Left lobe of liver (tissue), 2 donors: ENCODE measurements at regions not wholly inside any gene's neighbourhood (a gene's known extent, or its start where the extent isn't known, plus 50 kb on each side); places are given as distances from the start of the nearest gene placed in this dataset.
"Not testable (repeated sequence)": the region's sequence is repeated elsewhere in the genome, so short reads cannot be mapped to it uniquely, and the experiment has no call there.

Experiments
- ATAC-seq: fragments of 200-7000 bp; cut with Tn5 transposase; one replicate; pipeline ENCODE4 v1.9.1; 2020; ENCODE audit warnings: mild to moderate bottlenecking, moderate library complexity
- DNase-seq: peaks from one replicate; pipeline ENCODE4 v3.0.0-alpha.2; 2020; ENCODE audit warnings: low spot score
- donor health status: DM: no; HTN: no; CAD: no; lungs with moderate emphysema.
- donor health status: DM: no; HTN: yes; CAD: no.

- no peak for DNase-seq
- ATAC-seq, result no peak
Observed at GRCh38 chr11:22567759-22568158, 57.9 kb downstream of the FANCF start.

GRCh38 chr11:22566293-22566692 lies 59.3 kb downstream of the FANCF start:
- ATAC-seq (no peak), DNase-seq (no peak)

DNA sequence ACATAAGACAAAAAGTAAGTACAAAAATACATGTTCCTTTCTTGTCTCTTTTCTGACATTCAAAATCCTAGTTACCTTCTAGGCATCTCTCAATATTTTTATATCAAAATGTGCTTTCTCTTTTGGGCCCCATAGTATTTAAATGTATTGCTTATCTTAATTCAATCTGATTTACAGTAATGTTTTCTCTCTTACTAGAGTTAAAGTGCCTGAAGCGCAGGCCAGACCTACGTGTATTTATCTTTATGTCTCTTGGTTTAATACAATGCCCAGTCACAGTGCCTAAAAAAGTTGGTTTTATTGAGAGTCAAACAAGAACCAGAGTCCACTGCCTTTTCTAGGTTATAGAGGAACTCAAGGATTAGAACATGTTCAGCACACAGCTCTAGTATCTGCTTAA lies 64.3 kb downstream of the FANCF start:
- ATAC-seq (no peak), DNase-seq (no peak)

DNA sequence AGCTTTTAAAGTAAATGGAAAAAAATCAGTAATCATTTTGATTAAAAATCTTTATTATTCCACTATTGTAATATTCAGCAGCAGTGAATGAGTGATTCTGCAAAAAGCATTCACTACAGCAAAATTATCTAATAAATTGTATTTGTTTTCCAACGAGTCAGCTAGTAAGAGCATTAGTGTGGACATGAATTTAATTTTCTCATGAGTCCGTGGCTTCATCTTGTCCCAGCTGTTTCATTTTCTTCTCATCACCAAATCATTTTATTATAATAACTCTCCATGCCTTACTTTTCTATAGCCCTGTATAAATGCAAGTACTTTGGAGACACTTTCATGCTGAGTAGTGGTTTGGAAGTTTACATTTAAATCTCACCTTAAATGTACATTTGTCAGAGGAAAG lies 66.2 kb downstream of the FANCF start:
- no peak for ATAC-seq
- DNase-seq, result no peak

DNA sequence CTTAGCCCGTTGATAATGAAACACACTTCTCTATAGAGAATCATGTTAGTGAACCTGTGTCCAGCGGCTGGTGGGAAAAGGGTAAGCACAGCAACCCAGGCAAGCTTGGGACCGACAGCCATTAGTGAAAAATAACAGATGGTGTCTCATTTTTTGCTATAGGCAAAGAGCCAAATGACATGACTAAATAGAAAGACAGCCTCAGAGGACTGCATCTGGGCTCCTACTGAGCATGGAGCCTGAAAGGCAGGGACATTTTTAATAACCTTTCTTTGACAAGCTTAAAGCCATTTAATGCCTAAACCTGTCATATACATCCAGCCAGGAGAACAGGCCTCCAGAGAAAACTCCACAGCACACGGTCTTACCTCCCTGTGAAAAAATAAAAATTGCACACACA lies 67.0 kb downstream of the FANCF start:
- DNase-seq (no peak), ATAC-seq (no peak)

DNA sequence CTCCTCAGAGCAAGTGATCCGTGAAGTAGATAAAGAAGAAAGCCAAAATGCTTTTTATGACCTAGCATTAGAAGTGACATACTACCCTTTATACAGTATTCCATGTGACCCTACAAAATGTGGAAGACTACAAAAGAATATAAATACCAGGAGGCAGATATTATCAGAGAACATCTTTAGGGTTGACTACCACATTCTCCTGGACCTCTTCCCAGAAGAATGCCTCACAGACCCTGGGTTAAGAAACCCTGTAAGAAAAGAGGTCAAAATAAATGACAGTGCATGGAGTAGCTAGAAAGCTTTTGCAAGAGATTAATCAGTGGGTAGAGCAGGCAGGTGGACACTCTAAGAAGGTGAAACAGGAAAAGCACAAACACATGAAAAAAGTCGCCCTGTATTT lies 69.2 kb downstream of the FANCF start:
- ATAC-seq (no peak), DNase-seq (no peak)

DNA sequence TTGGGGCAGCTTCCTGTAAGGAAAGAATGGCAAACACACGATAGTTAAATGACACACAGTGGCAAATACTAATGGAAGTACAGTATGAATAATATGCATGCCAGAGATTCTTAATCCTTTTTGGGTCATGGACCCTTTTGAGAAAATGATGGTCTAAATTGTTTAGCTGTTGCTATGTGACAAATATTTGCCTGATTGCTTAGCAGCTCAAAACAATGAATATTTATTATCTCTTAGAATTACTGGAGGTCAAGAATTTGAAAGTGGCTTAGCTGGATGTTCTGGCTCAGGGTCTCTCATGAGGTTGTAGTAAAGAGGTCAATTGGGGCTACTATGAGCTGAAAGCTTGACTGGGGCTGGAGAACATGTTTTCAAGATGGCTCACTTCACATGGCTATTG lies 69.7 kb downstream of the FANCF start:
- ATAC-seq (no peak), DNase-seq (no peak)

GRCh38 chr11:22554221-22554620 lies 71.4 kb downstream of the FANCF start:
- DNase-seq (no peak), ATAC-seq (no peak)

- ATAC-seq (no peak), DNase-seq (no peak)
Observed at GRCh38 chr11:22552885-22553284, 72.7 kb downstream of the FANCF start.

DNA sequence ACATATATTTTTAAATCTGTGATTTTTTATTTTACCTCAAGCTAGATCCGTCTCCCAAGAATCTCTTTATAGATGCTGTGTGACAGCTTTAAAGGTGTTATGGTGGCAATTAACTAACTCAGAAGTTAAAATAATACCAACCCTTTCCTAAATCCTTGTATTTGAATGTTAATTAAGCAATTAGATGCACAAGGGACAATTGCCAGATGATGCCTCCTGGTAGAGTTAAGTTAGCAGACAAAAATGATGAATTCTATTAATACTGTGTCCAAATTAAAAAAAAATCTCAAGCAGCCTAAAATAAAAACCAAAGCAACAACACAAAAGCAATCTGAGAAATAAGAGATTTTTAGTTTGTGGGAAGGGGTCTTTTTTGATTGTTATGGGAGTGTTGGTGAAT lies 78.9 kb downstream of the FANCF start:
- ATAC-seq (no peak), DNase-seq (no peak)

DNA sequence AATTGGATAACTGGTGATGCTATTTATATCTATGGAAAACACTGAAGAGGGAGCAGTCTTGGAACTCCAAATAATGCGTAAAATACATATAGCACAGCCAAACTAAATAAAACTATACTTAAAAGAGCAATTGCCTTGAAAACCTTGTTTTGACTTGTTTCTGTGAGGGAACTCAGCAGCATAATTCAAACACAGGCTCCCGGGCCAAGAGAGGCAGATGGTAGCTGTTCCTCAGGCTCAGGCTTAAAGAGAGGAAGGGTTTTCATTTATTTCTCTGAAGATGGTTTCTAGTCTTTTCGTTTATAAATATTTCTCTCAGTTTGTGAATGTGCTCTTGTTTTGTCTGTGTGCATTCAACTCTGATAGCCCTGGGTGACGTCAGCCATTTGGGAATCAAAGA lies 82.4 kb downstream of the FANCF start:
- DNase-seq (no peak), ATAC-seq (no peak)

DNA sequence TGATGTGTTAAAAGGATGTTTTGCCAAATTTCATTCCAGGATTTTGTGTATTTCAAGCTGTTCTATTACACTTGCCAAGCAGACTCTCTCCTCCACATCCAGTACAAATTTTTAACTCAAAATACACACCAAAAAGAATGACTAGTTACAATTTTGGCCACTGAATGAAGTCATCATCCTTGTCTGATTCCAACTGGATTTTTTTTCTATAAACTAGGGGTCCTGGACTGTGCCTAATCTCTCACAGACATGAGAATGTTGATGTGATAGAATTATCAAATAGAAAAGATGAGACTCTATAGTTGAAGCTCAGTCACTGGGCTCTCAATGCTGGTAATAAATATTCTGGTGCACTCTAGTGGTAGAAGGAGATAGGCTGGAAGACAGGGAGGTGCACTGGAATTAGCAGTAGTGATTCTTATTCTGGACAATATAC lies 85.8 kb downstream of the FANCF start:
- ATAC-seq (peak; percentile 75), DNase-seq (no peak)

DNA sequence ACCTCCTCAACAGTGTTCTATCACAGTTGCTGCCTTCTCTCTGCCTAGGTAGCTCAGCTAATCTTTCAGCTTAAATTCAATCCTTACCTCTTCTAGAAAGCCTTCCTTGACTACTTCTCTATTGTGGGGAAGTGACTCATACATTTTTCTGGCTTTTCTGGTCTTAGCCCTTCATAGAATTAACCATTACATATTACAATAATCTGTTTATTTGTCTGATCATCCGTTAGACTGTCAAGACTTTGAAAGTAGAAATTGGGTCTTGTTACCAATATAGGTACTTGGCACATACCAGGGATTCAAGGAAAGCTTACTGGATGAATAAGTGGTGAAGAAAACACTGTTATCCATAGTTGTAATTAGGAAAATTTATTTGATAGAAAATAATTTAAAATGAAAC lies 89.6 kb downstream of the FANCF start:
- DNase-seq (no peak), ATAC-seq (no peak)

DNA sequence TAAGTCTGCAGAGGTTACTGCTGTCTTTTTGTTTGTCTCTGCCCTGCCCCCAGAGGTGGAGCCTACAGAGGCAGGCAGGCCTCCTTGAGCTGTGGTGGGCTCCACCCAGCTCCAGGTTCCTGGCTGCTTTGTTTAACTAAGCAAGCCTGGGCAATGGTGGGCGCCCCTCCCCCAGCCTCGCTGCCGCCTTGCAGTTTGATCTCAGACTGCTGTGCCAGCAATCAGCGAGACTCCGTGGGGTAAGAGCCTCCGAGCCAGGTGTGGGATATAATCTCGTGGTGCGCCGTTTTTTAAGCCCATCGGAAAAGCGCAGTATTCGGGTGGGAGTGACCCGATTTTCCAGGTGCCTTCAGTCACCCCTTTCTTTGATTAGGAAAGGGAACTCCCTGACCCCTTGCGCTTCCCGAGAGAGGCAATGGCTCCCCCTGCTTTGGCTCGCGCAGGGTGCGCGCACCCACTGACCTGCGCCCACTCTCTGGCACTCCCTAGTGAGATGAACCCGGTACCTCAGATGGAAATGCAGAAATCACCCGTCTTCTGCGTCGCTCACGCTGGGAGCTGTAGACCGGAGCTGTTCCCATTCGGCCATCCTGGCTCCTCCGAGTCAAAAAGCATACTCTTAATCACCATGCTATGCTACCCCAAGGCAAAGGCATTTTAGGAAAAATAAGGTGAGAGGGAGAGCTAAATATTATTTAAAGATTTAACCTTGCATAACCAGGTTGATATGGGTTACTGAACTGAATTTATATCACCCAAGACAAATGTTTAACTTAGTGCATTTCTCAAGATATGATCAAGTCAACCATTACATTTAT lies 96.8 kb downstream of the FANCF start:
- DNase-seq, ATAC-seq: not testable (repeated sequence)

DNA sequence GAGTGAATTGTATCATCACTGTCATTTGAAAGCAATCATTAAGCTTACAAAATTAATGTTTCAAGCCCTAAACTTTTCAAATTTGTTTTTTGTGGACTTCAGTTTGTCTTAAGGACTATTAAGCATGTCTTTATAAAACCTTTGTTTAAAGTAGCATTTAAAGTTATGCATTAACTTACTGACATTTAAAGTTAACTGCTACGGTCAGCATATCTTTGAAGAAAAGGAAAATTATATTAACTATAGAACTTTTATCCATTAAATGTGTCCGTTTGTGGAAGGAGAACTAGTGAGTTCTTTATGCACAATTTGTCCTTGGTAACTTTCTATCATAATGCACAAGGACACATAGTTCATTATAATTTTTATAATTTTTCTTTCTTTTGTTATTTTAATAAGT lies 103.4 kb downstream of the FANCF start:
- DNase-seq (no peak), ATAC-seq (no peak)

GRCh38 chr11:22521226-22521625 lies 104.4 kb downstream of the FANCF start:
- ATAC-seq (no peak), DNase-seq (no peak)

DNA sequence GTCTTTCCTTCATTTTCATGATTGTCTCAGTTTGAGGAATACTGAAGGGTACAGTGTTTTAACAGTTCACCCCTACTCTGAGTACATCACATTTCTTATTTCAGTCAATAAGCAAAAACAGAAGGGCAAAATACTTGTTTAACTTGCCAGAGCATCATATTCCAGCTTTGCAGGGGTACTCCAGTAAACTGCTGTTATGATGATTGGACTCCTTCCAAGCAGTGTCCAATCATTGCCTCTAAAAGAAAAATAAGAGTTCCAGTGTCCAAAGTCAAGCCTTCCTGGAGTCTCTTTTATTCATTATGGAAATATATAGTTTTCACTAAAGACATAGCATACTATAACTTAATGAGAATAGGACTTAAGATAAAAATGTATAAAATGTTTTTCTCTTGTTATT lies 105.1 kb downstream of the FANCF start:
- ATAC-seq, result no peak
- no peak for DNase-seq

GRCh38 chr11:22518344-22518743 lies 107.3 kb downstream of the FANCF start:
- not testable (repeated sequence) for DNase-seq, ATAC-seq

DNA sequence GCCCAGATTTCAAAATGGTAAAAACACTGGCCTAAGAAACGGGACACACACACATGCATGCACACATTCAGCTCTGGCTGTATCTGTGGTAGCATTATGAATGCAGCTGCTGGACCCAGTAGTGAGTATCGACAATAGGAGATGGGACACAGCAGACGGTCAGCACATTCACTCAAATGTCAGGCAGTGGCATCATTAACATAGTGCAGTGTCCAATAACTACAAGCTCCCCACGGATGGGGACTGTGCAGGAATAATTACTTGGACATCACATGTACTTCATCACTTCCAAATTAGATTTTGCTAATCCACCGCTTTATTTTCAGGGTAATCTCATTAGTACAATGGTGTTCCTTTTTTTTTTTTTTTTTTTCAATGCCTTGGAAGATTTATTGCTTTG lies 109.5 kb downstream of the FANCF start:
- ATAC-seq (no peak), DNase-seq (no peak)

DNA sequence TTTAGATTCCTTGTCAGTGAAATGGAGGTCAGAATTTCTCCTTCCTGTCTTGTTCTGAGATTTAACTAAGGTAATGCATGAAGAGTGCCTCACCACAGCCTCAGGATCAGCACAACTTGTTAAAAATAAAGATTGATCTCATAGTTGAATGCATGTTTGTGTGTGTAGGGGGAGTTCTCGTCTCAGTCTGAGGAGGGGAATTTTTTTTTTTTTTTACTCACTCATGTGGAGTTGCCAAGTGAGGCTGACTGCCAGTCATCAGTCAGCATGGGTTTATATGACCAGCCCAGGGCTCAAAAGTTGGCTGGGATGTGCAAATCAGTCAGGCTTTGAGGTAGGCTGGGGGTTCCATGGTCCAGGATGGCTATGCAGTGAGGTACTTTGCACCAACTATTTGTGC lies 113.2 kb downstream of the FANCF start:
- DNase-seq (no peak), ATAC-seq (no peak)

- ATAC-seq (no peak), DNase-seq (no peak)
Observed at GRCh38 chr11:22510741-22511140, 114.9 kb downstream of the FANCF start.

GRCh38 chr11:22510010-22510409 lies 115.6 kb downstream of the FANCF start:
- peak; percentile 46 for ATAC-seq

GRCh38 chr11:22508665-22509064 lies 117.0 kb downstream of the FANCF start:
- DNase-seq (no peak), ATAC-seq (no peak)

More at GRCh38 chr11:22510010-22510409, 115.6 kb downstream of the FANCF start:
- no peak for DNase-seq
